Mammary epithelial cell (primary cell): ENCODE measurements at regions not wholly inside any gene's neighbourhood (a gene's known extent, or its start where the extent isn't known, plus 50 kb on each side); places are given as distances from the start of the nearest gene placed in this dataset.
"Not testable (repeated sequence)": the region's sequence is repeated elsewhere in the genome, so short reads cannot be mapped to it uniquely, and the experiment has no call there.

ENCODE experiments used
- CTCF ChIP-seq, 2 donors: IDR thresholded peaks in 1 of 2; conservative IDR thresholded peaks in 1 of 2; 2 replicates each; pipeline ENCODE4 v1.5.1; 2011 to 2012; ENCODE audit warnings: inconsistent platforms in 2 of 2, low read length in 2 of 2, mild to moderate bottlenecking in 2 of 2, control low read depth in 1 of 2, low read depth in 1 of 2; ENCODE audit not compliant: insufficient read depth in 1 of 2; ENCODE audit errors: extremely low read depth in 1 of 2
- EZH2 ChIP-seq: IDR thresholded peaks from 2 replicates; pipeline ENCODE4 v1.6.1; 2012; ENCODE audit warnings: low read length, inconsistent platforms, borderline replicate concordance

GRCh38 chr1:143778178-143778577, 193.6 kb downstream of the FAM72C start:
- not testable (repeated sequence) for TF ChIP-seq CTCF (conservative IDR thresholded peaks at IDR 0.05 in 1 of 2, IDR thresholded peaks at IDR 0.05 in 1 of 2; ENCODE audit: extremely low read depth in 1 of 2, insufficient read depth in 1 of 2, low read depth in 1 of 2, low read length in 2 of 2); EZH2
